ENCODE measurements at regions not wholly inside any gene's neighbourhood (a gene's known extent, or its start where the extent isn't known, plus 50 kb on each side); places are given as distances from the start of the nearest gene placed in this dataset.

- no peak for DNase-seq (ENCODE audit: low read depth in 2 of 2)
These were observed 61.1 kb upstream of the PPP2R5A start for GRCh38 chr1:212224102-212224501.

- no peak for DNase-seq (ENCODE audit: low read depth in 2 of 2)
These were observed 59.8 kb upstream of the PPP2R5A start for GRCh38 chr1:212225416-212225815.

- no peak for DNase-seq (ENCODE audit: low read depth in 2 of 2)
These were observed 59.3 kb upstream of the PPP2R5A start for GRCh38 chr1:212225871-212226302.

DNA sequence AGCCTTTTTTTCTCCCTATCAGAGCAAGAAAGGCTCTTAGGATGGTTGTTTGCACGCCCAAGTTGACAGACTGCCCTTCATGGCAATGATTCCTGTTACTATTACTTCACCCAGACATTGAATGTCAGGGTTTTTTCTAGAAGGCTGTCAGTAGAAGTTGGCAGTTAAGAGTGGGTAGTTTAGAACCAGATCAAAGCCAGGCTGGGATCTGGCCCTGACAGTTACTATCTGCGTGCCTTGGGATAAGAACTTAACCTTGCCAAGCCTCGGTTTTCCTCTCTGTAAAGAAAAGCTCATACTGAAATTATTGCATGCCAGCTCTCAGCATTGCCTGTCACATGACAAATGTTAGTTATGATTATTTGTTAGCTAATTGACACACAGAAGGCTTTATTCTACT, 58.7 kb upstream of the PPP2R5A start:
- DNase-seq (ENCODE audit: low read depth in 2 of 2) = no peak

DNA sequence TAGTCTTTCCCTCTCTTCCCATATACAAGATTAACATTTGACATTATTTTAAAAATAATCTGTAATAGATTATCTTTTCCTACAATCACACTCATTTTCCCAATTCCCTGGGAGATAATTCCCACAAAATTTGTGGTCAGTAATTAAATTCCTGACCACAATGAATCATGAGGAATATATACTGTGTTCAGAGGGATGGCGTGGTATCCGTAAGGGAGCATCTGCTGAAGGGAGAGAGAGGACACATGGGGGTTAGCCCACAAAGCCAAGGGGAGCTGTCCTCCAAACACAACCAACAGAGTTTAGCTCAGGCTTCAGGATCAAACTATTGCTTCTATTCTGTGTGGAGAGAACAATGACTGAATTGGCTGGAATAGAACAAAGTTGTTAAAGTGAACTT, 57.1 kb upstream of the PPP2R5A start:
- DNase-seq (ENCODE audit: low read depth in 2 of 2) = peak; percentile 47 to 51

DNA sequence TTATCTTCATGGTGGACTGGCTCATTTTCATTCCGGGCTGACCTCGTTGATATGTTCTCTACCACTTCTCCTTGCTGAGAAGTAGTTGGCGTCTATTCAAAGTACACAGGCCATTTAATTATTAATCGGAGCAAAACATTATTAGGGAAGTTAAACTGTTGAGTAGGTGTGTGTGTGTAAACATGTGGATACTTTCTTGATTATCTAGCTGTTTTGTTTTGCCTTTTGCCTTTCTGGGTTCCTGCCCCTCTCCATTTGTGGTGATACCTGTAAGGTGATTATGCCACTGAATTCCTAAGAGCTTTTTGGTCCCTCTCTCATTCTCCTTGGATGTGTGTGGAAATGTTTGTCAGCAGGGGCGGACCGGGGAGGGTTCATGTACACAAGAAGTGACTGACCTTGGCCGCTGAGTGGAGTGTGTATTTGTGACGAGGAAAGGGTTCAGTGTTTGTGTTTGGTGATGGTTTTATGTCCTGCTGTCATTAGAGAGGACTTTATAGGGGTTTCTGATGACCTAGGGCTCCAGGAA, 56.6 kb upstream of the PPP2R5A start:
- no peak for DNase-seq (ENCODE audit: low read depth in 2 of 2)

DNA sequence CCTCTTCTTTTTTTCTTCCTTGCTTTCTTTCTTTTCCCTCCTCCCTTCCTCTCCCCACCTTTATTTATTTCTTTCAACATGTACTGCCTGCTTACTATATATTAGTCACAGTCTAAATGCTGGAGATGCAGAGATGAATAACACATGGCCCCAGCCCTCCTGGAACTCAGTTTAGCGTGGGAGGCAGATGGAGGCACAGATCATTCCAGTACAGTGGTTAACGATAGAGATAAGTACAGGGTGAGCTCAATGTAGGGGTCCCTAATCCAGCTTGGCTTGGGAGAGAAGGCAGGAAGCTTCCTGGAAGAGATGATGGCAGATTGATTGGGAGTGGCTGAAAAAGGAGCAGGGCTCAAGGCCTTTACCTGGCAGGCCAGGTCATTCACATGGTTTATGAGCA, 55.6 kb upstream of the PPP2R5A start:
- peak; percentile 45 for DNase-seq (ENCODE audit: low read depth in 2 of 2)

DNA sequence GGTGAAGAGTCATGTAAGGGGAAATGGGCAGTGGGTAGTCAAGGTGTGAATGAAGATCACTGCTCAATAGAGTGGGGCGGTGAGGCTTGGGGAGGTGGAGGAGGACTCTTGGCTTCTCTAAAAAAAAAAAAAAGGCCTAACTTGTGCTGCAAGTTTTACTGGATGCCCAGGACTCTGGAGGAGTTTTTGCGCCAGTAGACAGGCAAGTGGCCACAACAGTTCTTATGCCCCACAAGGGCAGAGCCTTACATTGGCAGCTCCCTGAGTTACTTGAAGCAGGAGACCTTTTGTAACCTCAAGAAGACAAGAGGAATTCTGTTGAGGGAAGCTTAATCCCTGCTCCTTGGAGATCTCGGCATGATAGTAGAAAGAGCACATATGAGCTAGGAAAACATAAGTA, 54.9 kb upstream of the PPP2R5A start:
- DNase-seq (ENCODE audit: low read depth in 2 of 2) = no peak

GRCh38 chr1:212231372-212231771, 53.8 kb upstream of the PPP2R5A start:
- DNase-seq (ENCODE audit: low read depth in 2 of 2) = no peak

GRCh38 chr1:212232090-212232489, 53.1 kb upstream of the PPP2R5A start:
- DNase-seq (ENCODE audit: low read depth in 2 of 2) = no peak

GRCh38 chr1:212233321-212233720, 51.9 kb upstream of the PPP2R5A start:
- DNase-seq (ENCODE audit: low read depth in 2 of 2) = no peak

- peak; percentile 84 to 85 for DNase-seq (ENCODE audit: low read depth in 2 of 2)
These were observed 50.5 kb upstream of the PPP2R5A start for GRCh38 chr1:212234431-212235395.

Data from fibroblast of skin of left biceps (primary cell).